Subcutaneous abdominal adipose tissue (tissue), 5 donors: ENCODE measurements at regions not wholly inside any gene's neighbourhood (a gene's known extent, or its start where the extent isn't known, plus 50 kb on each side); places are given as distances from the start of the nearest gene placed in this dataset.

ENCODE experiments used
- H3K27ac ChIP-seq: one replicate; pipeline ENCODE4 v1.7.0; 2013; ENCODE audit warnings: low read depth, mild to moderate bottlenecking, inconsistent platforms, low read length, moderate library complexity
- H3K27me3 ChIP-seq, 5 donors: one replicate each; pipeline ENCODE4 v1.7.0; 2013; ENCODE audit warnings: low read length in 5 of 5, inconsistent platforms in 1 of 5; ENCODE audit not compliant: control insufficient read depth in 5 of 5, insufficient read depth in 4 of 5
- H3K36me3 ChIP-seq, 5 donors: one replicate each; pipeline ENCODE4 v1.7.0; 2013; ENCODE audit warnings: low read length in 5 of 5; ENCODE audit not compliant: control insufficient read depth in 5 of 5, insufficient read depth in 5 of 5
- H3K4me1 ChIP-seq, 5 donors: one replicate each; pipeline ENCODE4 v1.7.0; 2013; ENCODE audit warnings: low read length in 5 of 5, mild to moderate bottlenecking in 3 of 5, moderate library complexity in 1 of 5; ENCODE audit not compliant: control insufficient read depth in 5 of 5, insufficient read depth in 5 of 5
- H3K4me3 ChIP-seq, 5 donors: one replicate each; pipeline ENCODE4 v1.7.0; 2013; ENCODE audit warnings: low read length in 5 of 5, low read depth in 1 of 5
- H3K9ac ChIP-seq, 5 donors: one replicate each; pipeline ENCODE4 v1.7.0; 2013; ENCODE audit warnings: low read length in 5 of 5, mild to moderate bottlenecking in 4 of 5, moderate library complexity in 3 of 5
- H3K9me3 ChIP-seq, 5 donors: one replicate each; pipeline ENCODE4 v1.7.0; 2013; ENCODE audit warnings: low read length in 5 of 5; ENCODE audit not compliant: control insufficient read depth in 5 of 5
- donor health status: healthy.
- donor health status: healthy.
- donor health status: healthy.
- donor health status: healthy.
- donor health status: healthy.

- no peak overlapping the region for H3K4me3 ChIP-seq
Observed at GRCh38 chr7:156088115-156088514, 275.9 kb upstream of the SHH start.

GRCh38 chr7:156082048-156083040 lies 270.1 kb upstream of the SHH start:
- H3K9me3 ChIP-seq, result no peaks in the 10 kb centered on the region
- no peak overlapping the region for H3K4me3 ChIP-seq
- no peaks in the 10 kb centered on the region for H3K4me1 ChIP-seq
- peaks cover 0 to 3% (median 3%) of the 10 kb centered on the region in 5 donors for H3K27me3 ChIP-seq
- no peak overlapping the region for H3K27ac ChIP-seq
- H3K36me3 ChIP-seq, result no peaks in the 10 kb centered on the region
- no peak overlapping the region for H3K9ac ChIP-seq

More at GRCh38 chr7:156088115-156088514, 275.9 kb upstream of the SHH start:
- Histone ChIP-seq H3K36me3 (no peaks in the 10 kb centered on the region), H3K27ac (no peak overlapping the region), H3K9ac (no peak overlapping the region), H3K9me3 (no peaks in the 10 kb centered on the region), H3K27me3 (peaks cover 0 to 5% (median 0%) of the 10 kb centered on the region in 5 donors), H3K4me1 (peaks cover 0 to 3% (median 0%) of the 10 kb centered on the region in 5 donors)

- H3K36me3 ChIP-seq, result no peaks in the 10 kb centered on the region
- H3K9me3 ChIP-seq, result no peaks in the 10 kb centered on the region
- no peak overlapping the region for H3K9ac ChIP-seq
- H3K27me3 ChIP-seq, result peaks cover 0 to 3% (median 3%) of the 10 kb centered on the region in 5 donors
- H3K4me1 ChIP-seq, result no peaks in the 10 kb centered on the region
- no peak overlapping the region for H3K4me3 ChIP-seq
- H3K27ac ChIP-seq, result no peak overlapping the region
Observed at GRCh38 chr7:156080596-156080995, 268.3 kb upstream of the SHH start.

GRCh38 chr7:156080046-156080445 lies 267.8 kb upstream of the SHH start:
- Histone ChIP-seq H3K9ac (no peak overlapping the region), H3K27ac (no peak overlapping the region), H3K27me3 (peaks cover 0 to 3% (median 3%) of the 10 kb centered on the region in 5 donors), H3K4me3 (no peak overlapping the region), H3K4me1 (no peaks in the 10 kb centered on the region), H3K9me3 (no peaks in the 10 kb centered on the region), H3K36me3 (no peaks in the 10 kb centered on the region)

- H3K4me1 ChIP-seq, result no peaks in the 10 kb centered on the region
- H3K27me3 ChIP-seq, result peaks cover 0 to 3% (median 3%) of the 10 kb centered on the region in 5 donors
- H3K27ac ChIP-seq, result no peak overlapping the region
- H3K9me3 ChIP-seq, result no peaks in the 10 kb centered on the region
- H3K4me3 ChIP-seq, result no peak overlapping the region
- H3K36me3 ChIP-seq, result no peaks in the 10 kb centered on the region
- H3K9ac ChIP-seq, result no peak overlapping the region
Observed at GRCh38 chr7:156079156-156079555, 266.9 kb upstream of the SHH start.

- no peak overlapping the region for H3K27ac ChIP-seq
- H3K4me1 ChIP-seq, result no peaks in the 10 kb centered on the region
- no peaks in the 10 kb centered on the region for H3K9me3 ChIP-seq
- peaks cover 0 to 5% (median 2%) of the 10 kb centered on the region in 5 donors for H3K27me3 ChIP-seq
- no peaks in the 10 kb centered on the region for H3K36me3 ChIP-seq
- no peak overlapping the region for H3K9ac ChIP-seq
- H3K4me3 ChIP-seq, result no peak overlapping the region
Observed at GRCh38 chr7:156074982-156075615, 262.8 kb upstream of the SHH start.

- peaks cover 0 to 5% (median 0%) of the 10 kb centered on the region in 5 donors for H3K27me3 ChIP-seq
- H3K9ac ChIP-seq, result no peak overlapping the region
- no peaks in the 10 kb centered on the region for H3K9me3 ChIP-seq
- no peak overlapping the region for H3K4me3 ChIP-seq
- no peaks in the 10 kb centered on the region for H3K4me1 ChIP-seq
- H3K27ac ChIP-seq, result no peak overlapping the region
- H3K36me3 ChIP-seq, result no peaks in the 10 kb centered on the region
Observed at GRCh38 chr7:156074084-156074483, 261.8 kb upstream of the SHH start.

- H3K27ac ChIP-seq, result no peak overlapping the region
- no peak overlapping the region for H3K4me3 ChIP-seq
- H3K36me3 ChIP-seq, result no peaks in the 10 kb centered on the region
- H3K27me3 ChIP-seq, result peaks cover 0 to 5% (median 0%) of the 10 kb centered on the region in 5 donors
- no peak overlapping the region for H3K9ac ChIP-seq
- no peaks in the 10 kb centered on the region for H3K9me3 ChIP-seq
- no peaks in the 10 kb centered on the region for H3K4me1 ChIP-seq
Observed at GRCh38 chr7:156073366-156074052, 261.2 kb upstream of the SHH start.

GRCh38 chr7:156071612-156072011 lies 259.3 kb upstream of the SHH start:
- H3K9me3 ChIP-seq, result no peaks in the 10 kb centered on the region

More at GRCh38 chr7:156071612-156072011, 259.3 kb upstream of the SHH start:
- Histone ChIP-seq H3K9ac (no peak overlapping the region), H3K4me3 (no peak overlapping the region), H3K27me3 (peaks cover 0 to 11% (median 7%) of the 10 kb centered on the region in 5 donors), H3K36me3 (no peaks in the 10 kb centered on the region), H3K27ac (no peak overlapping the region), H3K4me1 (no peaks in the 10 kb centered on the region)
